ENCODE measurements at regions not wholly inside any gene's neighbourhood (a gene's known extent, or its start where the extent isn't known, plus 50 kb on each side); places are given as distances from the start of the nearest gene placed in this dataset.
A peak's percentile ranks its signal among the peaks of the same experiment; 100 is the strongest.

DNA sequence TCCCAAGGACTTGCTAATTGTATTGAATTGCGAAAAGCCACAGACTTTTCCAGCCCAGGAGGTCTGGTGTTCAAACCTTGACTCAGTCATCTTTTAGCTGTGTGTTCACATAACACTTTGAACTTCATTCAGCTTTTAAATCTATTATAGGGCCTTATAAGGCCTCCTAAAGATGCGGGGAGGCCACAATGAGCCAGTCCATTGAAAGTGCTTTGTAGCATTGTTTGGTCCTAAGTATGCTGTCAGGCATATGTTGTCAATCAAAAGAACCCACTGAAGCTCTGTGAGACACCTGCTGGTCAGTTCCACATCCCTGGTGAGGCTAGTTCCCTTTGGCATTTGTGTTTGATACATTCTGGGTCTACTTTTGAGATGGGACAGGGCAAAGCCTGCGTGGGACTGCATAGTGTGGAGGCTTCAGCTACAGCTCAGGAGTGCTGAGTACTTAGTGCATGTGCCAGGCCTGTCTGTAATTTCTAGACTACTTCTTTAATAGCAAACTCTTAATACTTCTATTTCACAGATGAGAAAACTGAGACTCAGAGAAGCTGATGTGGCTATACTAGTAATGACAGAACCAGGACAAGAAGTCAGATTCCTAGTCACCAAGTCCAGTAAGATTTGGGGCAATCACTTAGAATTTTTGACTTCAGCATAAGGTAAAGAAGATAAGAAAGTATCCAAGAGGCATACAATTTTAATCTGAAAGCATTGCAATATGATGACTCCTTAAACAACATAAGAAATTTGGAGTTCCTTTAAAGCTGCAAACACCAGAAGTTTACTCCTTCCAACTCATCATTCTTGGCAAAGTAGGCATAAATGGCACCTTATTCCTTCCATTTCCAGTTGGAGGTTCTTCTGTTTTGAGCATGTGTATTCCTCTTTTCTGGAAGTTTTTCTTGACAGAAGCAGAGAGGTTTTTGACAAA is 213.0 kb downstream of the PDCD6IP start:
- H3K36me3 ChIP-seq (ENCODE audit: control insufficient read depth in 3 of 3, insufficient read depth in 2 of 3, low read depth in 1 of 3, low read length in 3 of 3), result no peaks in the 10 kb centered on the region
- WGBS, 3 donors, result 92 to 95% (median 93%) methylated on average over 3 of the region's 3 CpGs

DNA sequence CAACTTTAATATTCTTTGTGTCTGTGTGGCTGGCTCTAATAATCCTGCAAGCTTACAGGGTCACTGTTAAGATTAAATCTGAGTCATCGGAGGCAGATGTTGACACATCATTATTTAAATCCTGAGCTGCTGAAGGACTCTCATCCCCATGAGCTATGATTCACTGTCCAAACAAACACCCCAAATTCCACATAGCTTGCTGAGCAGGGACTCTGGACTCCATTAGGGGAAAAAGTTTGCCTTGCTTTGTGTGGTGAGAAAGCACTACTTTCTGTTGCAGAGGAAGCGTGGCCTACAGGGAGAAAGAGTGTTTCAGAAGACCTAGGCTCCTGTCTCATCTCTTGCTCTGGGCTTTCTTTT is 213.7 kb downstream of the PDCD6IP start:
- WGBS, 3 donors, result 6 to 35% (median 28%) methylated on average over 2 of the region's 2 CpGs
- no peak for FAIRE-seq

More for the DNA sequence above, 213.0 kb downstream of the PDCD6IP start:
- Histone ChIP-seq H3K4me1 (ENCODE audit: control insufficient read depth in 3 of 3, insufficient read depth in 2 of 3, low read depth in 1 of 3, low read length in 2 of 3) (peaks cover 0 to 5% (median 0%) of the 10 kb centered on the region in 3 donors), H3K4me3 (ENCODE audit: low read depth in 1 of 3, low read length in 3 of 3) (no peak overlapping the region), H3K27ac (ENCODE audit: low read depth in 1 of 3, low read length in 2 of 3) (no peak overlapping the region), H3K27me3 (ENCODE audit: control insufficient read depth in 3 of 3, insufficient read depth in 3 of 3, low read length in 3 of 3) (no peaks in the 10 kb centered on the region), H3K9me3 (ENCODE audit: control insufficient read depth in 2 of 2, insufficient read depth in 1 of 2, low read depth in 1 of 2, low read length in 1 of 2) (no peaks in the 10 kb centered on the region)
- FAIRE-seq (no peak), DNase-seq (no peak)

GRCh38 chr3:34013818-34014570 is 215.6 kb downstream of the PDCD6IP start:
- no peak for FAIRE-seq

More for the DNA sequence above, 213.7 kb downstream of the PDCD6IP start:
- H3K4me1 ChIP-seq (ENCODE audit: control insufficient read depth in 3 of 3, insufficient read depth in 2 of 3, low read depth in 1 of 3, low read length in 2 of 3), result peaks cover 0 to 5% (median 0%) of the 10 kb centered on the region in 3 donors
- no peaks in the 10 kb centered on the region for H3K27me3 ChIP-seq (ENCODE audit: control insufficient read depth in 3 of 3, insufficient read depth in 3 of 3, low read length in 3 of 3)
- no peak overlapping the region for H3K4me3 ChIP-seq (ENCODE audit: low read depth in 1 of 3, low read length in 3 of 3)
- H3K36me3 ChIP-seq (ENCODE audit: control insufficient read depth in 3 of 3, insufficient read depth in 2 of 3, low read depth in 1 of 3, low read length in 3 of 3), result no peaks in the 10 kb centered on the region
- peak; percentile 68 to 81 for DNase-seq
- H3K9me3 ChIP-seq (ENCODE audit: control insufficient read depth in 2 of 2, insufficient read depth in 1 of 2, low read depth in 1 of 2, low read length in 1 of 2), result no peaks in the 10 kb centered on the region
- H3K27ac ChIP-seq (ENCODE audit: low read depth in 1 of 3, low read length in 2 of 3), result no peak overlapping the region

GRCh38 chr3:34015204-34016142 is 217.0 kb downstream of the PDCD6IP start:
- H3K4me3 ChIP-seq (ENCODE audit: low read depth in 1 of 3, low read length in 3 of 3), result no peak overlapping the region
- H3K27me3 ChIP-seq (ENCODE audit: control insufficient read depth in 3 of 3, insufficient read depth in 3 of 3, low read length in 3 of 3), result no peaks in the 10 kb centered on the region
- H3K36me3 ChIP-seq (ENCODE audit: control insufficient read depth in 3 of 3, insufficient read depth in 2 of 3, low read depth in 1 of 3, low read length in 3 of 3), result no peaks in the 10 kb centered on the region
- H3K9me3 ChIP-seq (ENCODE audit: control insufficient read depth in 2 of 2, insufficient read depth in 1 of 2, low read depth in 1 of 2, low read length in 1 of 2), result no peaks in the 10 kb centered on the region
- DNase-seq (no peak), FAIRE-seq (no peak)
- peaks cover 0 to 5% (median 0%) of the 10 kb centered on the region in 3 donors for H3K4me1 ChIP-seq (ENCODE audit: control insufficient read depth in 3 of 3, insufficient read depth in 2 of 3, low read depth in 1 of 3, low read length in 2 of 3)
- WGBS, 3 donors, result 85 to 92% (median 87%) methylated on average over 9 of the region's 9 CpGs
- H3K27ac ChIP-seq (ENCODE audit: low read depth in 1 of 3, low read length in 2 of 3), result no peak overlapping the region

More at GRCh38 chr3:34013818-34014570, 215.6 kb downstream of the PDCD6IP start:
- H3K9me3 ChIP-seq (ENCODE audit: control insufficient read depth in 2 of 2, insufficient read depth in 1 of 2, low read depth in 1 of 2, low read length in 1 of 2), result no peaks in the 10 kb centered on the region
- H3K36me3 ChIP-seq (ENCODE audit: control insufficient read depth in 3 of 3, insufficient read depth in 2 of 3, low read depth in 1 of 3, low read length in 3 of 3), result no peaks in the 10 kb centered on the region
- no peak overlapping the region for H3K27ac ChIP-seq (ENCODE audit: low read depth in 1 of 3, low read length in 2 of 3)
- H3K27me3 ChIP-seq (ENCODE audit: control insufficient read depth in 3 of 3, insufficient read depth in 3 of 3, low read length in 3 of 3), result no peaks in the 10 kb centered on the region
- WGBS, 3 donors, result 86 to 94% (median 89%) methylated on average over 6 of the region's 6 CpGs
- no peak overlapping the region for H3K4me3 ChIP-seq (ENCODE audit: low read depth in 1 of 3, low read length in 3 of 3)
- H3K4me1 ChIP-seq (ENCODE audit: control insufficient read depth in 3 of 3, insufficient read depth in 2 of 3, low read depth in 1 of 3, low read length in 2 of 3), result peaks cover 0 to 5% (median 0%) of the 10 kb centered on the region in 3 donors
- DNase-seq, result no peak

DNA sequence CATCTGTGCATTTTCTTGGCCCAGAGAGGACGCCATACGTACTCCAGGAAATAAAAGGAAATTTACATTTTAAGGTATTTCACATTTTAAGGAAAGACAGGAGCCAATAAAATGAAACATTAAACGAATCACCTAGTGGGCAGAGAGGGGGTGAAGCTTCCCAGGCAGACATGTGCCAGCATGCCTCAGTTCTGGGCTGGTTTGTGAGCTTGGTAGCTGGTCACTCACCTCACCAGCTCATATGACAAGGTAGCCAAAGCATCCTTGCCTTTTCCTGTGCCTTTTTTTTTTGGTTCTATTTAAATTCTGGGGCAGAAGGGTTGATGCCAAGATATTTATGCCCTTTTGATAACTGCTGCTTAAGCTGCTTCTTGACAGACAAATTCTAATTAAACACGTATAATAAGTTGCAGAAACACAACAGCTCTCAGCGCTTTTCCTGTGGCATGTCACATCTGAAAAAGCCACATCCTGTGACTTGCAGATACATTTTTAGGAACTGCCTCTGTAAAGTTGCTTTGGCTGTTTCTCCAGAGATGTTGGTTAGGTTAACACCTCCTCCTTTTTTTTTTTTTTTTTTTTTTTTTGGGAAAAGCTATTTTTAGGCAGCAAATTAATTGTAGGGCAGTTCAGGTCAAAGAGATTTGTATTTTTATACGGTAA is 218.6 kb downstream of the PDCD6IP start:
- no peak overlapping the region for H3K4me3 ChIP-seq (ENCODE audit: low read depth in 1 of 3, low read length in 3 of 3)
- H3K9me3 ChIP-seq (ENCODE audit: control insufficient read depth in 2 of 2, insufficient read depth in 1 of 2, low read depth in 1 of 2, low read length in 1 of 2), result no peaks in the 10 kb centered on the region
- no peaks in the 10 kb centered on the region for H3K4me1 ChIP-seq (ENCODE audit: control insufficient read depth in 3 of 3, insufficient read depth in 2 of 3, low read depth in 1 of 3, low read length in 2 of 3)
- H3K36me3 ChIP-seq (ENCODE audit: control insufficient read depth in 3 of 3, insufficient read depth in 2 of 3, low read depth in 1 of 3, low read length in 3 of 3), result no peaks in the 10 kb centered on the region
- no peak overlapping the region for H3K27ac ChIP-seq (ENCODE audit: low read depth in 1 of 3, low read length in 2 of 3)
- 65 to 77% (median 70%) methylated on average over 6 of the region's 6 CpGs for WGBS, 3 donors
- no peak for FAIRE-seq
- H3K27me3 ChIP-seq (ENCODE audit: control insufficient read depth in 3 of 3, insufficient read depth in 3 of 3, low read length in 3 of 3), result no peaks in the 10 kb centered on the region
- no peak for DNase-seq

GRCh38 chr3:34017757-34018156 is 219.3 kb downstream of the PDCD6IP start:
- H3K4me1 ChIP-seq (ENCODE audit: control insufficient read depth in 3 of 3, insufficient read depth in 2 of 3, low read depth in 1 of 3, low read length in 2 of 3), result no peaks in the 10 kb centered on the region
- FAIRE-seq, result no peak
- DNase-seq, result no peak
- H3K27ac ChIP-seq (ENCODE audit: low read depth in 1 of 3, low read length in 2 of 3), result no peak overlapping the region
- no peaks in the 10 kb centered on the region for H3K36me3 ChIP-seq (ENCODE audit: control insufficient read depth in 3 of 3, insufficient read depth in 2 of 3, low read depth in 1 of 3, low read length in 3 of 3)
- H3K4me3 ChIP-seq (ENCODE audit: low read depth in 1 of 3, low read length in 3 of 3), result no peak overlapping the region
- no peaks in the 10 kb centered on the region for H3K9me3 ChIP-seq (ENCODE audit: control insufficient read depth in 2 of 2, insufficient read depth in 1 of 2, low read depth in 1 of 2, low read length in 1 of 2)
- no peaks in the 10 kb centered on the region for H3K27me3 ChIP-seq (ENCODE audit: control insufficient read depth in 3 of 3, insufficient read depth in 3 of 3, low read length in 3 of 3)

DNA sequence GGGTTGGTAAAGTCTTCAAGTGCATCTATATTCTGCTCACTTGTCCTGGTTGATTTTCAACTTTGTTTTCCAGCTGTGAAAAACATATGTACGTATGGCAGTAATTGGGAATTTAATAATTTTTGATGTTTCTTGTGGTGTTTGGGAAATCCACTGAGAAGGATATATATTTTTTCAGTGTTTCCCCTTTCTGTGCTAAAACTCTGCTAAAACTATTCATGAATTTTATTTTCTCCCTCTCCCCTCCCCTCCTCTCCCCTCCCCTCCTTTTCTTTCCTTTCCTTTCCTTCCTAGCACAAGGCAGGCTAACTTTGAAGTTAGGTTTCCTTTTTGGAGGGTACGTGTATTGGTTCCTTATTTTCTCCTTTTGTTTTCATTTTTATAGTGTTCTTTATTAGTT is 220.7 kb downstream of the PDCD6IP start:
- Histone ChIP-seq H3K4me3 (ENCODE audit: low read depth in 1 of 3, low read length in 3 of 3) (no peak overlapping the region), H3K4me1 (ENCODE audit: control insufficient read depth in 3 of 3, insufficient read depth in 2 of 3, low read depth in 1 of 3, low read length in 2 of 3) (no peaks in the 10 kb centered on the region), H3K9me3 (ENCODE audit: control insufficient read depth in 2 of 2, insufficient read depth in 1 of 2, low read depth in 1 of 2, low read length in 1 of 2) (no peaks in the 10 kb centered on the region), H3K27ac (ENCODE audit: low read depth in 1 of 3, low read length in 2 of 3) (no peak overlapping the region), H3K27me3 (ENCODE audit: control insufficient read depth in 3 of 3, insufficient read depth in 3 of 3, low read length in 3 of 3) (no peaks in the 10 kb centered on the region), H3K36me3 (ENCODE audit: control insufficient read depth in 3 of 3, insufficient read depth in 2 of 3, low read depth in 1 of 3, low read length in 3 of 3) (no peaks in the 10 kb centered on the region)
- 76 to 81% (median 76%) methylated on average over 2 of the region's 2 CpGs for WGBS, 3 donors
- DNase-seq (no peak), FAIRE-seq (no peak)

Data from small intestine (tissue), 7 donors.